HEK293T (cell line): ENCODE measurements at regions not wholly inside any gene's neighbourhood (a gene's known extent, or its start where the extent isn't known, plus 50 kb on each side); places are given as distances from the start of the nearest gene placed in this dataset.

ENCODE experiments used
- CTCF ChIA-PET: fragments of 350-600 bp; formaldehyde crosslinking; extraction: SDS; loops from one replicate; lab custom pipeline; 2021; ENCODE audit warnings: antibody characterized with exemption, inconsistent platforms; lab: Yijun Ruan, JAX
- POLR2A ChIA-PET: fragments of 350-600 bp; formaldehyde crosslinking; extraction: SDS; loops from one replicate; lab custom pipeline; 2020; ENCODE audit warnings: antibody characterized with exemption, inconsistent platforms; lab: Yijun Ruan, JAX
- DNase-seq: peaks from one replicate; pipeline ENCODE4 v3.0.0; 2012; ENCODE audit warnings: mixed read lengths; ENCODE audit errors: extremely low spot score
- ARNT ChIP-seq: fragments of 450-650 bp; IDR thresholded peaks from 2 replicates; pipeline ENCODE4 v1.6.1; 2017; ENCODE audit warnings: mild to moderate bottlenecking
- BHLHE40 ChIP-seq: fragments of 450-650 bp; IDR thresholded peaks from 2 replicates; pipeline ENCODE4 v1.6.1; 2016; ENCODE audit warnings: mild to moderate bottlenecking, moderate library complexity, borderline replicate concordance
- CTBP1 ChIP-seq: fragments of 450-650 bp; IDR thresholded peaks from 2 replicates; pipeline ENCODE4 v1.6.1; 2016; ENCODE audit warnings: borderline replicate concordance
- ELF4 ChIP-seq: fragments of 450-650 bp; IDR thresholded peaks from 2 replicates; pipeline ENCODE4 v1.6.1; 2017; ENCODE audit warnings: antibody characterized with exemption
- FOXA1 ChIP-seq: fragments of 450-650 bp; IDR thresholded peaks from 2 replicates; pipeline ENCODE4 v1.6.1; 2016; ENCODE audit warnings: mild to moderate bottlenecking
- FOXK2 ChIP-seq: fragments of 450-650 bp; IDR thresholded peaks from 2 replicates; pipeline ENCODE4 v1.6.1; 2016; ENCODE audit warnings: mild to moderate bottlenecking
- FOXM1 ChIP-seq: fragments of 450-650 bp; IDR thresholded peaks from 2 replicates; pipeline ENCODE4 v1.6.1; 2017; ENCODE audit warnings: mild to moderate bottlenecking, borderline replicate concordance
- HDGF ChIP-seq: fragments of 450-650 bp; IDR thresholded peaks from 2 replicates; pipeline ENCODE4 v1.6.1; 2017; ENCODE audit warnings: antibody characterized with exemption, borderline replicate concordance
- L3MBTL2 ChIP-seq: fragments of 450-650 bp; conservative IDR thresholded peaks from 2 replicates; pipeline ENCODE4 v1.6.1; 2016; ENCODE audit warnings: mild to moderate bottlenecking
- LEF1 ChIP-seq: fragments of 450-650 bp; IDR thresholded peaks from 2 replicates; pipeline ENCODE4 v1.6.1; 2017; ENCODE audit warnings: mild to moderate bottlenecking, borderline replicate concordance
- NFRKB ChIP-seq: fragments of 450-650 bp; IDR thresholded peaks from 2 replicates; pipeline ENCODE4 v1.6.1; 2016; ENCODE audit warnings: mild to moderate bottlenecking, moderate library complexity
- SP1 ChIP-seq: fragments of 450-650 bp; IDR thresholded peaks from 2 replicates; pipeline ENCODE4 v1.6.1; 2017
- SUZ12 ChIP-seq: fragments of 450-650 bp; IDR thresholded peaks from 2 replicates; pipeline ENCODE4 v1.6.1; 2016; ENCODE audit warnings: mild to moderate bottlenecking
- TARDBP ChIP-seq: fragments of 450-650 bp; IDR thresholded peaks from 2 replicates; pipeline ENCODE4 v1.6.1; 2016
- ZNF384 ChIP-seq: fragments of 450-650 bp; IDR thresholded peaks from 2 replicates; pipeline ENCODE4 v1.6.1; 2016
- TF ChIP-seq, protein P1 (sequence below): fragments of 450-650 bp; IDR thresholded peaks from 2 replicates; pipeline ENCODE4 v1.6.1; 2016

DNA sequence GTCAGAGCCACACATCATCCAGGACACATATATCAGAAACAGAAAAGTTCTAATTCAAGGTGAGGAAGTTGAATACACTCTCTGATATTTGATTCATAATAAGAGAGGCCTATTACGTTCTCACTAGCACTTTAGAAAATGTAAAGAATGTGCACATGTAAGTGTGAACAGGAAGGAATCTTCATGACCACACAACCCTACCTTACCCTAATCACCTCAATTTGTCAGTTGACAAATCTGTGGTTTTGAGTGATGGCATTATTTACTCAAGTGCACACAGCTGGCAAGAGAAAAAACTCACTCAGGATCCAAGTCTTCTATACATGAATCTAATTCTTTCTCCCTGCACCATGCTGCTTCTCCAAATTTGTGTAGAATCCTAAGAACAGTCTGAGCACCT is 445.8 kb downstream of the SUCLA2 start:
- POLR2A ChIA-PET = no interaction called here
- no peak for TF ChIP-seq ARNT
- no peak for TF ChIP-seq CTBP1
- no peak for TF ChIP-seq ZNF384
- TF ChIP-seq HDGF = no peak
- DNase-seq = no peak
- CTCF ChIA-PET = no interaction called here

DNA sequence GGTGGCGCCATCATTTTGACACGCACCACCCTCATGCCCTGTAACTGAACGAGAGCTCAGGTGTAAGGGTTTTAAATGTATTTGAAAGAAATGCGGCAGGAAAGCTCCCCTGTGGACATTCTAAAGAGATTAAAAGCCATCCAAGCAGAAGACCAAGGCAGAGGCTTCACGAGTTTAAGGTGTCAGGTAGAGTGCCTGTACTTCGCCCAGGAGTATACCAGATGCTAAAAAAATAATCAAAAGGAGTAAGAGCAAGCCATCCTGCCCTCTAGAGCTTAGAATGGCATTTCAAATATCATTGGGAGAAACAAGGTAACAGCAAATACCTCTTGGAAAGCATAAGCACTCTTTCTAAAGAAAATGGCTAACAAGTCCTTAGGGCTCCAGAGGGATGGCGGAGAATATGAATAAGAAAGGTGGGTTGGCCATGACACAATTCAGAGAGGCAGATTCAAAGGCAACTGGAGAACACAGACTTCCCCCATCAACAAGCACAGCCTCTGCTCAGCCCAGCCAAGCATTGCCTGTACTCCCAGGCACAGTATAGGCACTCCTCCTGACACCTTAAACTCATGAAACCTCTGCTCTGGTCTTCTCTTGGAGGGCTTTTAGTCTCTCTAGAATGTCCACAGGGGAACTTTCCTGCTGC is 447.6 kb downstream of the SUCLA2 start:
- no peak for TF ChIP-seq SP1
- no peak for TF ChIP-seq NFRKB
- CTCF ChIA-PET = no interaction called here
- POLR2A ChIA-PET = no interaction called here
- no peak for DNase-seq

DNA sequence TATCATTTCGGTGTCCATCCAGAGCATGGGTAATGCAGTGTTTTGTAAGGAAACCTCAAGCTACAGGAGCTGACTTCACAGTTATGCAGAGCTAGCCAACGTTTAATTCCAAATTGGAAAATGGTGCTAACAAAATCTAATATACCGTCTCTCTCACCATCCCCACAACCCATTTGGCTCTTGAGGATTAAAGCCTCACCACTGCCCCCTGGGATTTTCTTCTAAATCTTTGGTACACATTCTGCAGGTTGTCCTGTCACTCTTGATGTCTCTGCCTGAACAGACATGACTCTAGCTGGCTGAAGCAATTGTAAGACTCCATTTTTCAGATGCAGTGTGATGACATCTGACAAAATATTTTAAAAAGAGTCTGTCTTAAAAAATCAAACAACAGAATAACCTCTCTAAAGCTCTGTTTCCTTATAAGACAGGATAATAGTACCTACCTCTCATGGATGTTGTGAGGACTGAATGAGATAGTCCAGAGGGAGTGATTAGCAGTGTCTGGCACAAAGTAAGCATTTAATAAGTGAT is 451.8 kb downstream of the SUCLA2 start:
- DNase-seq = no peak
- POLR2A ChIA-PET = no interaction called here
- no peak for TF ChIP-seq HDGF
- no peak for TF ChIP-seq FOXM1
- TF ChIP-seq TARDBP = no peak
- TF ChIP-seq ZNF384 = no peak
- TF ChIP-seq FOXA1 = no peak
- no peak for TF ChIP-seq FOXK2
- no peak for TF ChIP-seq SP1
- no peak for TF ChIP-seq BHLHE40
- TF ChIP-seq SUZ12 = no peak
- no peak for TF ChIP-seq L3MBTL2
- TF ChIP-seq, protein P1, sequence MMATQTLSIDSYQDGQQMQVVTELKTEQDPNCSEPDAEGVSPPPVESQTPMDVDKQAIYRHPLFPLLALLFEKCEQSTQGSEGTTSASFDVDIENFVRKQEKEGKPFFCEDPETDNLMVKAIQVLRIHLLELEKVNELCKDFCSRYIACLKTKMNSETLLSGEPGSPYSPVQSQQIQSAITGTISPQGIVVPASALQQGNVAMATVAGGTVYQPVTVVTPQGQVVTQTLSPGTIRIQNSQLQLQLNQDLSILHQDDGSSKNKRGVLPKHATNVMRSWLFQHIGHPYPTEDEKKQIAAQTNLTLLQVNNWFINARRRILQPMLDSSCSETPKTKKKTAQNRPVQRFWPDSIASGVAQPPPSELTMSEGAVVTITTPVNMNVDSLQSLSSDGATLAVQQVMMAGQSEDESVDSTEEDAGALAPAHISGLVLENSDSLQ = no peak
- no peak for TF ChIP-seq NFRKB
- CTCF ChIA-PET = no interaction called here

DNA sequence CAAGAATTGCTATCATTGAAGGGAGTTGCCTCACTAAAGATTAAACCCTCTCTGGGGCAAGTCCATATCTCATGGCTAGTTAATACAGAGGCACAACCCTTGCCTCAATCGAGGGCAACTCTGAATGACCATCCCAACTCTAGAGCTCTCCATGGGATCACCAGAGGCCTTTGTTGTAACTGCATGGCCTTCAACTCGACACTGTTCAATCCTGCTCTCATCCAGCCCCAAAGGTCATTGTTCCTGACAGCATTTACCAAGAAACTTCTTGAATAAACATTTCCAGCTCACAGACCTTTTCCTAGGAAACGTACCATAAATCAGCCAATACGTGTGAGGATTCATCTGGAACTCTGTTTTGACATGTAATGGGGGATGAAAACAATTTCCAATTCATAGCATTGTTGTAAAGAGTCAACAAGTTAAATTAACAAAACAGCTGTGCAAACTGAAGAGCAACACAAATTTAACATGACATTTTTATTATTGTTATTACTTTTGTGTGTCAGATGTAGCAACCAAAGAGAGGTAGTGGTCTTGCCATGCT is 452.7 kb downstream of the SUCLA2 start:
- CTCF ChIA-PET = no interaction called here
- TF ChIP-seq HDGF (no peak), SUZ12 (no peak), ELF4 (no peak), LEF1 (no peak), ARNT (no peak), NFRKB (no peak)
- TF ChIP-seq, protein P1 = 0 out of 2 replicates have a peak, but pooled peaks have one; percentile 4
- DNase-seq = no peak
- POLR2A ChIA-PET = no interaction called here

DNA sequence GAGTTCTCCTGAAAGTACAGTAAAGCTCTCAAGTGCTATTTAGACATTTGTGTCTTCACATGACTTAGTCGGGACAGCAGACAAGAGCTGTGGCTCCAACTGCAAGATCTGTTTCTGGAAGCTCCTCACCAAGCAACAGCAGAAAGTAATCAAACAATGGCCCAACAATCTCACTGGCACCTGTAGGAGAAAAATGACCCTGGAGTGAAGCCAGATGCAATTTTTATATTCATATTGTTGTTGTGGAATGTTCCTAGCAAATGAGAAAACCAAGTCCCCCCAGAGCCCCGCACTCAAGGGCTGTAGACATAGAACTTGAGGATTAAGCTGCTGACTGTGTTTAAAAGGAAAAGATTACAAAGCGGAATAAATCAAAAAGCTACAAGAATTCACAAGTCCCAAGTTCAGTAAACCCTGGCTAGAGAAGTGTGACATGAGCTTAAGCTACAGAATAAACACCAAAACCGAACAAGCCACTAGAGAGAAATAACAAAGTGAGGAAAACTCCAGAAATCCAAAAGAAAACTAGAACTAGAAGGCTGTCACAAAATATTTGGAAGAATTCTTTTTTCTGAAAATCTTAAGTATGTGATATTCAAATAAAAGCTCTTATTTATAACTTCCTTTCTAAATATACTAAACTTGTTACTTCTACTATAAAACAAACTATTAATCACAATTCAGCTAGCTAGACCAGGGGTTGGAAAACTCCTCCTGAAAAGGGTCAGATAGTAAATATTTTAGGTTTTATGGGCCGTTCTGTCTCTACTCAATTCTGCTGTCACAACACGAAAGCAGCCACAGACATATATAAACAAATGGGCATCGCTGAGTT is 454.5 kb downstream of the SUCLA2 start:
- CTCF ChIA-PET = interaction anchor here (0.7 kb wide), 1 partner anchor 34 kb away, joined by 3 read pairs; no protein-coding TSS in a partner anchor

DNA sequence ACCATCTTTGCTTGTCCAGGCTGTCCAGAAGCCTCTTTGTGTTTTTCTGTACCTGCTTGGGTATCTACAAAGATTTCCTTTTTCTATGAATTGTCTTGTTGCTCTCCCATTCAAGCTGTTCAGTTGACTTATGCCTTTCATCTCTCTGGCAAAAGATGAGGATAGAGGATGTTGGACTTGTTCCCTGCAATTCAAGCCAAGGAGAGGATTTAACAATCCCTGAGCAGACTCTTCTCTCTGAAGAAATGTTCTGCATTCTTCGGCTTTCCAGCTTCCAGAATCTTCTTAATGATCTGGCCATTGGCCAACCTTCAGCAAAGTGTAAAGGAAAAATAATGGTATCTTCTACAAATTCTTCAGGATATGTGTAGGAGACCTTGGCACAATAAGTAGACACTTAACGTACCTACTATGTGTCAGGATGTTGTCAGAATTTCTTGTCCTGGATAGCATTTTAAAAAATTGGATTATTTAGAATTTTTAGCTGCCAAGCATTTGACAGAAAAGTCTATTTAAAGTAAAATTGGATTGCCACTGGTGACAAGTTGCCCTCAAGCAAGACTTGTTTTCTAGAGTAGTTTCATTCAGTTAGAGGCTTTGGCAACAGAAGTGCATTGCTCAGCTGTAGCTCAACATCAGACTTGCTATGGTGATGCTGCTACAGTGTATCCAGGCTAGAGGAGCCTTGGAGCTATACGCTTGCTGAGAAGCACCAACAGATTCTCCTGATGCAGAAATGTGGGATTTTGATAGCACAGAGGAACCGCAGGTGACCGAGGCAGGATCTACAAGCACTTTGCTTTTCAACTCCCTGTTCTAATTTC is 455.7 kb downstream of the SUCLA2 start:
- no peak for DNase-seq
- no peak for TF ChIP-seq ELF4
- no peak for TF ChIP-seq L3MBTL2
- TF ChIP-seq TARDBP = no peak
- no peak for TF ChIP-seq FOXA1
- no peak for TF ChIP-seq BHLHE40
- no peak for TF ChIP-seq SUZ12
- TF ChIP-seq NFRKB = no peak
- TF ChIP-seq LEF1 = no peak
- no peak for TF ChIP-seq FOXM1
- TF ChIP-seq, protein P1 = no peak
- POLR2A ChIA-PET = no interaction called here
- CTCF ChIA-PET = no interaction called here

More for the DNA sequence above, 454.5 kb downstream of the SUCLA2 start:
- DNase-seq = no peak
- TF ChIP-seq L3MBTL2 (no peak), LEF1 (no peak), CTBP1 (no peak), ZNF384 (no peak), ARNT (no peak), TARDBP (no peak), FOXK2 (no peak), SUZ12 (no peak), BHLHE40 (no peak)
- POLR2A ChIA-PET = no interaction called here
